Activated B cell treated with CpG ODN at 0.5 μM for 24 hours (primary cell): ENCODE measurements at regions not wholly inside any gene's neighbourhood (a gene's known extent, or its start where the extent isn't known, plus 50 kb on each side); places are given as distances from the start of the nearest gene placed in this dataset.

Experiments
- ATAC-seq: fragments of 200-7000 bp; cut with Tn5 transposase; one replicate; pipeline ENCODE4 v1.10.0; 2021; ENCODE audit warnings: low read depth, mild to moderate bottlenecking, moderate library complexity
- CTCF ChIA-PET: fragments of 350-600 bp; sonication (Branson Sonifier 250); formaldehyde crosslinking; loops from one replicate; lab custom pipeline; 2021; ENCODE audit warnings: antibody characterized with exemption; lab: Charles Lee
- POLR2A ChIA-PET: fragments of 350-600 bp; sonication (Branson Sonifier 250); formaldehyde crosslinking; loops from one replicate; lab custom pipeline; 2021; ENCODE audit warnings: antibody characterized with exemption; lab: Charles Lee
- DNase-seq: peaks from one replicate; pipeline ENCODE4 v3.0.0; 2022
- H3K27ac Mint-ChIP-seq: one replicate; pipeline ENCODE4 v1.8.0; 2020; ENCODE audit warnings: mixed read lengths
- H3K27me3 Mint-ChIP-seq: one replicate; pipeline ENCODE4 v1.8.0; 2021; ENCODE audit warnings: mixed read lengths
- H3K36me3 Mint-ChIP-seq: one replicate; pipeline ENCODE4 v1.8.0; 2021; ENCODE audit warnings: low read depth, mixed read lengths
- H3K4me1 Mint-ChIP-seq: one replicate; pipeline ENCODE4 v1.8.0; 2021; ENCODE audit warnings: mixed read lengths
- H3K4me3 Mint-ChIP-seq: one replicate; pipeline ENCODE4 v1.8.0; 2020; ENCODE audit warnings: mild to moderate bottlenecking, mixed read lengths
- H3K9me3 Mint-ChIP-seq: one replicate; pipeline ENCODE4 v1.8.0; 2020; ENCODE audit warnings: mixed read lengths
- CTCF ChIP-seq: fragments of 200-600 bp; IDR thresholded peaks from one replicate; pipeline ENCODE4 v1.8.0; 2022; ENCODE audit warnings: antibody characterized with exemption, mild to moderate bottlenecking
- intact Hi-C: fragments of 100-400 bp; cut with micrococcal nuclease; formaldehyde crosslinking; loops from one replicate; pipeline ENCODE4 v1.15.1; 2024

- no peaks in the 10 kb centered on the region for H3K4me1 Mint-ChIP-seq
- DNase-seq (no peak), ATAC-seq (no peak)
- no peak overlapping the region for H3K4me3 Mint-ChIP-seq
- ChIA-PET CTCF (no interaction called here), POLR2A (no interaction called here)
- TF ChIP-seq CTCF = no peak
- H3K27me3 Mint-ChIP-seq = no peaks in the 10 kb centered on the region
- intact Hi-C loops = no loop called here
- no peak overlapping the region for H3K27ac Mint-ChIP-seq
- no peaks in the 10 kb centered on the region for H3K36me3 Mint-ChIP-seq
- H3K9me3 Mint-ChIP-seq = peaks cover 5% of the 10 kb centered on the region
These were observed 563.1 kb upstream of the INTU start for GRCh38 chr4:127069675-127070074.

GRCh38 chr4:127071443-127071842 is 561.3 kb upstream of the INTU start:
- DNase-seq = no peak
- CTCF ChIA-PET = no interaction called here
- no peak for ATAC-seq
- POLR2A ChIA-PET = no interaction called here
- TF ChIP-seq CTCF = no peak
- peaks cover 5% of the 10 kb centered on the region for H3K9me3 Mint-ChIP-seq
- no peaks in the 10 kb centered on the region for H3K4me1 Mint-ChIP-seq
- no peak overlapping the region for H3K4me3 Mint-ChIP-seq
- no peaks in the 10 kb centered on the region for H3K36me3 Mint-ChIP-seq
- intact Hi-C loops = no loop called here
- no peak overlapping the region for H3K27ac Mint-ChIP-seq
- H3K27me3 Mint-ChIP-seq = no peaks in the 10 kb centered on the region

GRCh38 chr4:127080141-127080540 is 552.6 kb upstream of the INTU start:
- Mint-ChIP-seq H3K4me1 (no peaks in the 10 kb centered on the region), H3K4me3 (no peak overlapping the region), H3K36me3 (no peaks in the 10 kb centered on the region), H3K27me3 (no peaks in the 10 kb centered on the region), H3K9me3 (no peaks in the 10 kb centered on the region), H3K27ac (no peak overlapping the region)
- ATAC-seq (no peak), DNase-seq (no peak)
- TF ChIP-seq CTCF = no peak
- intact Hi-C loops = no loop called here
- ChIA-PET CTCF (no interaction called here), POLR2A (no interaction called here)

- no peak overlapping the region for H3K4me3 Mint-ChIP-seq
- ATAC-seq (no peak), DNase-seq (no peak)
- intact Hi-C loops = no loop called here
- H3K27me3 Mint-ChIP-seq = no peaks in the 10 kb centered on the region
- POLR2A ChIA-PET = no interaction called here
- CTCF ChIA-PET = no interaction called here
- H3K27ac Mint-ChIP-seq = no peak overlapping the region
- no peaks in the 10 kb centered on the region for H3K9me3 Mint-ChIP-seq
- H3K4me1 Mint-ChIP-seq = no peaks in the 10 kb centered on the region
- no peak for TF ChIP-seq CTCF
- H3K36me3 Mint-ChIP-seq = no peaks in the 10 kb centered on the region
These were observed 551.7 kb upstream of the INTU start for GRCh38 chr4:127081041-127081440.

- CTCF ChIA-PET = no interaction called here
- TF ChIP-seq CTCF = no peak
- Mint-ChIP-seq H3K4me1 (no peaks in the 10 kb centered on the region), H3K36me3 (no peaks in the 10 kb centered on the region), H3K9me3 (no peaks in the 10 kb centered on the region), H3K4me3 (no peak overlapping the region), H3K27me3 (no peaks in the 10 kb centered on the region), H3K27ac (no peak overlapping the region)
- DNase-seq = no peak
- no peak for ATAC-seq
- POLR2A ChIA-PET = no interaction called here
- intact Hi-C loops = no loop called here
These were observed 549.8 kb upstream of the INTU start for GRCh38 chr4:127082986-127083385.
